ENCODE measurements at regions not wholly inside any gene's neighbourhood (a gene's known extent, or its start where the extent isn't known, plus 50 kb on each side); places are given as distances from the start of the nearest gene placed in this dataset.

DNA sequence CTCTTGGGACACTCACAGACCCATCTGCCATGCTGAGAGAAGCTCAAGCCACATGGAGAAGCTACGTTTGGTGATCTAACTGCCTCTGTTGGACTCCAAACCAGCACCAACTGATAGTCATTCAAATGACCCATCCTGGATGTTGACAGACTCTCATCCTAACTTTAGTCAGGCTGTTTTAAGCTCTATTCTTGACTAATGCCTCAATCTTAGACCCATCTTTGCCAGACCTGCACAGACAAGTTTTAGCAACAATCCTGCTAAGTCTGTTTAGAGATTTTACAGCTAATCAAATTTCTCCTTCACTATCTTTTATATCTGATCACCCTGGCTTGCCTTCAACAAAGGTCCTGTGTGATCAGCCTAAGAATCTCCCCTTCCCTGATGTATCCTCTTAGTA is 245.1 kb downstream of the SCG2 start:
- no peak for DNase-seq
- H3K27ac Mint-ChIP-seq (ENCODE audit: unreplicated experiment), result no peak overlapping the region
- no peaks in the 10 kb centered on the region for H3K9me3 Mint-ChIP-seq (ENCODE audit: unreplicated experiment)
- H3K27me3 Mint-ChIP-seq (ENCODE audit: unreplicated experiment), result no peaks in the 10 kb centered on the region
- H3K4me1 Mint-ChIP-seq (ENCODE audit: low read depth, unreplicated experiment), result no peaks in the 10 kb centered on the region
- no peak overlapping the region for H3K4me3 Mint-ChIP-seq (ENCODE audit: unreplicated experiment)
- no peaks in the 10 kb centered on the region for H3K36me3 Mint-ChIP-seq (ENCODE audit: unreplicated experiment)
- TF ChIP-seq, protein P1, sequence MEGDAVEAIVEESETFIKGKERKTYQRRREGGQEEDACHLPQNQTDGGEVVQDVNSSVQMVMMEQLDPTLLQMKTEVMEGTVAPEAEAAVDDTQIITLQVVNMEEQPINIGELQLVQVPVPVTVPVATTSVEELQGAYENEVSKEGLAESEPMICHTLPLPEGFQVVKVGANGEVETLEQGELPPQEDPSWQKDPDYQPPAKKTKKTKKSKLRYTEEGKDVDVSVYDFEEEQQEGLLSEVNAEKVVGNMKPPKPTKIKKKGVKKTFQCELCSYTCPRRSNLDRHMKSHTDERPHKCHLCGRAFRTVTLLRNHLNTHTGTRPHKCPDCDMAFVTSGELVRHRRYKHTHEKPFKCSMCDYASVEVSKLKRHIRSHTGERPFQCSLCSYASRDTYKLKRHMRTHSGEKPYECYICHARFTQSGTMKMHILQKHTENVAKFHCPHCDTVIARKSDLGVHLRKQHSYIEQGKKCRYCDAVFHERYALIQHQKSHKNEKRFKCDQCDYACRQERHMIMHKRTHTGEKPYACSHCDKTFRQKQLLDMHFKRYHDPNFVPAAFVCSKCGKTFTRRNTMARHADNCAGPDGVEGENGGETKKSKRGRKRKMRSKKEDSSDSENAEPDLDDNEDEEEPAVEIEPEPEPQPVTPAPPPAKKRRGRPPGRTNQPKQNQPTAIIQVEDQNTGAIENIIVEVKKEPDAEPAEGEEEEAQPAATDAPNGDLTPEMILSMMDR (IDR thresholded peaks at IDR 0.05; ENCODE audit: partially characterized antibody, unreplicated experiment), result no peak

DNA sequence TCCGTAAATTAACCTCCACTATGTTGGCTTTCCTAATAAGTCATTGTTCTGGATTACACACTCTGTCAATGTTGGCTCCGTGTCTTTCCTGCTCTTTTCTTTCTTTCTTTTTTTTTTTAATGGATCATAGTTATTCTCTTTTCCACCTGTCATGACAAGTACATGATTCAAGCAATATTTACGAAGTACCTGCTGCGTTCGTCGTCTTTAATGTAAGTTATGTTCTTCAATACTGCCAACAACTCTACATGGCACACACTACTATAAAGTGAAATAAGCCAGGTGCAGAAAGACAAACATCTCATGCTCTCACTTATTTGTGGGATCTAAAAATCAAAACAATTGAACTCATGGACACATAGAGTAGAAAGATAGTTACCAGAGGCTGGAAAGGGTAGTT is 239.1 kb downstream of the SCG2 start:
- Mint-ChIP-seq H3K4me3 (ENCODE audit: unreplicated experiment) (no peak overlapping the region), H3K27ac (ENCODE audit: unreplicated experiment) (no peak overlapping the region), H3K9me3 (ENCODE audit: unreplicated experiment) (no peaks in the 10 kb centered on the region), H3K36me3 (ENCODE audit: unreplicated experiment) (no peaks in the 10 kb centered on the region), H3K27me3 (ENCODE audit: unreplicated experiment) (no peaks in the 10 kb centered on the region), H3K4me1 (ENCODE audit: low read depth, unreplicated experiment) (no peaks in the 10 kb centered on the region)
- no peak for DNase-seq
- TF ChIP-seq, protein P1 (IDR thresholded peaks at IDR 0.05; ENCODE audit: partially characterized antibody, unreplicated experiment), result no peak

DNA sequence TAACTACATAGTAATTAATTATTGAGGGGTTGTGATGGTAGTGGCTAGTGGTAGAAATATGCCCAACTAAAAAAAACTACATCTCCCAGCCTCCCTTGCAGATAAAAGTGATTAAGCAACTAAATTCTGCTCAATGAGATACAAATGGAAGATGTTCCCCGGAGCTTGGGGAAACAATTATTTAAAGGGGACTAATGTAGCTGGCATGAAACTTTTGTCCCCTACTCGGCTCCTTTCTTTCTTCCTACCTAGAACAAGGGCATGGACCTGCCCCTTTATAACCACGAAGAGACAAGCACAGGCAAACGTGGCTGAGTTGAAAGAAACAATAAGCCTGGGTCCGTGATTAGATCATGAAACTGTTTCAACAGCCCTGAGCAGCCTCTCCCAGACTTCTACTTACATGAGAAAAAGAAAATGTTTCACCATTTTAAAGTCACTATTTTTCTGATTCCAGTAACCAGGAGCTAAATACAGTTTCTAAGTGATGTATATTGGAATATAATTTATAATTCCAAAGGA is 236.9 kb downstream of the SCG2 start:
- TF ChIP-seq, protein P1 (IDR thresholded peaks at IDR 0.05; ENCODE audit: partially characterized antibody, unreplicated experiment), result no peak
- Mint-ChIP-seq H3K4me3 (ENCODE audit: unreplicated experiment) (no peak overlapping the region), H3K36me3 (ENCODE audit: unreplicated experiment) (no peaks in the 10 kb centered on the region), H3K27ac (ENCODE audit: unreplicated experiment) (no peak overlapping the region), H3K27me3 (ENCODE audit: unreplicated experiment) (no peaks in the 10 kb centered on the region), H3K9me3 (ENCODE audit: unreplicated experiment) (no peaks in the 10 kb centered on the region), H3K4me1 (ENCODE audit: low read depth, unreplicated experiment) (no peaks in the 10 kb centered on the region)
- no peak for DNase-seq

DNA sequence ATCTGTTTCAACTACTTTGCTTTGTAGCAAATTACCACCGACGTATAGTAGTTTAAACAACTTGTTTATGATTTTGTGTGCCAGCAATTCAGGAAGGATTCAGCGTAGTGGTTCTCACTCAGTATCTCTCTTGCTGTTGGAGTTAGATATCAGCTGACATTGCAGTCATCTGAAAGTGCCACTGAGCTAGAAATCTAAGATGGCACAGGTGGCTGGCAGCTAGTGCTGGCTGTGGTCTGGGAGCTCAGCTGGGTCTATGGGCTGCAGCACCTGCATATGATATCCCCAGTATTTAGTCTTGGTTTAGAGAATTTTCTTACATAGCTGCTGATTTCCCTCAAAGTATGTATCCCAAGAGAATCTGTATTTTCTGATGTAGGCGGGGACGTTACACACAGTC is 235.6 kb downstream of the SCG2 start:
- H3K4me1 Mint-ChIP-seq (ENCODE audit: low read depth, unreplicated experiment), result no peaks in the 10 kb centered on the region
- no peaks in the 10 kb centered on the region for H3K9me3 Mint-ChIP-seq (ENCODE audit: unreplicated experiment)
- H3K27ac Mint-ChIP-seq (ENCODE audit: unreplicated experiment), result no peak overlapping the region
- DNase-seq, result no peak
- no peak overlapping the region for H3K4me3 Mint-ChIP-seq (ENCODE audit: unreplicated experiment)
- no peaks in the 10 kb centered on the region for H3K27me3 Mint-ChIP-seq (ENCODE audit: unreplicated experiment)
- TF ChIP-seq, protein P1 (IDR thresholded peaks at IDR 0.05; ENCODE audit: partially characterized antibody, unreplicated experiment), result no peak
- no peaks in the 10 kb centered on the region for H3K36me3 Mint-ChIP-seq (ENCODE audit: unreplicated experiment)

DNA sequence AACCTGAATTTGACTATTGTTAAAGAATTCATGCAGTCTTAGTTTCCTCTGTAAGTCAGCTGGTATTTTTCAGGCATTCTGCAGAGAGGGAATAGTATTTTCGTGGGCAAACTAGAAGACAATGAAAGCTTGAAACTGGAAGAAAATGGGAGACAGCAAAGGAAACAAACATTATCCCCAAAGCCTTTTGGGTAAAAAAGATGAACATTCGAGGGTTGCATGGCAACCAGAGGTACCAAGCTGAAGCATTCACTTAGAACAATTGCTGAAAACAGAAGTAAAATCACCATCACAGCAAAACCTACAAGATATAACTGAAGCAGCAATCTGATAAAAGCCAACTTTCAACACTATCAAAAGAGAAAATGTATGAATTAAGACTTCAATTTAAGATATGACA is 233.7 kb downstream of the SCG2 start:
- no peaks in the 10 kb centered on the region for H3K4me1 Mint-ChIP-seq (ENCODE audit: low read depth, unreplicated experiment)
- DNase-seq, result no peak
- no peaks in the 10 kb centered on the region for H3K27me3 Mint-ChIP-seq (ENCODE audit: unreplicated experiment)
- H3K4me3 Mint-ChIP-seq (ENCODE audit: unreplicated experiment), result no peak overlapping the region
- H3K9me3 Mint-ChIP-seq (ENCODE audit: unreplicated experiment), result no peaks in the 10 kb centered on the region
- no peaks in the 10 kb centered on the region for H3K36me3 Mint-ChIP-seq (ENCODE audit: unreplicated experiment)
- TF ChIP-seq, protein P1 (IDR thresholded peaks at IDR 0.05; ENCODE audit: partially characterized antibody, unreplicated experiment), result no peak
- no peak overlapping the region for H3K27ac Mint-ChIP-seq (ENCODE audit: unreplicated experiment)
